RWPE2 (cell line): ENCODE measurements at regions not wholly inside any gene's neighbourhood (a gene's known extent, or its start where the extent isn't known, plus 50 kb on each side); places are given as distances from the start of the nearest gene placed in this dataset.

ENCODE experiments used
- ATAC-seq: fragments of 200-7000 bp; cut with Tn5 transposase; 3 replicates; pipeline ENCODE4 v1.9.1; 2021; ENCODE audit warnings: low read depth
- DNase-seq: peaks from one replicate; pipeline ENCODE4 v3.0.0-alpha.2; 2020; ENCODE audit warnings: low spot score
- H3K27ac ChIP-seq: fragments of 450-650 bp; 2 replicates; pipeline ENCODE4 v1.5.1; 2017; ENCODE audit warnings: mild to moderate bottlenecking; ENCODE audit not compliant: poor library complexity, severe bottlenecking
- H3K27me3 ChIP-seq: fragments of 250-450 bp; sonication (Bioruptor Pico); 2 replicates; pipeline ENCODE4 v1.5.1; 2021; ENCODE audit warnings: mild to moderate bottlenecking, moderate library complexity; ENCODE audit not compliant: insufficient read depth, poor library complexity, severe bottlenecking
- H3K36me3 ChIP-seq: fragments of 250-450 bp; sonication (Bioruptor Pico); 2 replicates; pipeline ENCODE4 v1.5.1; 2020; ENCODE audit warnings: low read depth, mild to moderate bottlenecking, moderate library complexity
- H3K4me1 ChIP-seq: fragments of 250-450 bp; sonication (Bioruptor Pico); 2 replicates; pipeline ENCODE4 v1.5.1; 2021; ENCODE audit warnings: mild to moderate bottlenecking, moderate library complexity; ENCODE audit not compliant: insufficient read depth, poor library complexity, severe bottlenecking
- H3K4me3 ChIP-seq: fragments of 250-450 bp; sonication (Bioruptor Pico); 2 replicates; pipeline ENCODE4 v1.5.1; 2021; ENCODE audit warnings: mild to moderate bottlenecking, moderate library complexity; ENCODE audit not compliant: severe bottlenecking
- H3K9me3 ChIP-seq: fragments of 250-450 bp; sonication (Bioruptor Pico); 2 replicates; pipeline ENCODE4 v1.5.1; 2021; ENCODE audit warnings: mild to moderate bottlenecking, moderate library complexity; ENCODE audit not compliant: severe bottlenecking
- TF ChIP-seq, protein P1 (sequence below): fragments of 450-650 bp; IDR thresholded peaks from one replicate; pipeline ENCODE4 v1.5.1; 2017; ENCODE audit warnings: mild to moderate bottlenecking, moderate library complexity; ENCODE audit not compliant: poor library complexity, severe bottlenecking

DNA sequence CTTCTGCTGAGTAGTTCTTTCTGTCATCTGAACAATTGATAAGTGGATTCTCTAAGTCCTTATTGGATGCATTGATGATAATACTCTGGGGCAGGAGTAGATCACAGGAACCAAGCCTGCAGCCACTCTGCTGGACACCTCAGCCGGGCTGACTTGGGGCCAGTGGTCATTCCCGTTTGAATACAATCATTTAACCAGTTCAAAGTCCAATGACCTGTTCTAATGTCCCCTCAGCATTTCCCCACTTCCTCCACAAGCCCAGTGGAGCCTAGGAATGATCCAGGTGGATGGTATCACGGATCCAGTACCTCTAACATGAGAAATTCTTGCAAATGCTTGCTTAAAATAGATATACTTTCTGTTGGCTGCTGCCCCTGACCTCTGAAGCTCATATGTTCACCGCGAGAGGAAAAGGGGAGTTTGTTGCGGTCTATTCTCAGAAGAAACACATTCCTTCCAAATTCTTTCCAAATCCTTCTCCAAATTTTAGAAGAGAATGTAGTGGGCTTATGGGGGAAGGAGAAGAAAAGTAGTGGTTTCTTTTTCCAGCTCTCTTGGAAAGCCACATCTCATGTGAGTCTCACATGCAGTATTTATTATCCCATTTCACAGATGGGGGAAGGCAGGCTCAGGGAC, 170.9 kb downstream of the INHBB start:
- no peaks in the 10 kb centered on the region for H3K9me3 ChIP-seq
- H3K4me1 ChIP-seq = no peaks in the 10 kb centered on the region
- no peaks in the 10 kb centered on the region for H3K27me3 ChIP-seq
- H3K4me3 ChIP-seq = no peak overlapping the region
- H3K27ac ChIP-seq = no peak overlapping the region
- ATAC-seq (no peak), DNase-seq (no peak)
- H3K36me3 ChIP-seq = no peaks in the 10 kb centered on the region
- TF ChIP-seq, protein P1, sequence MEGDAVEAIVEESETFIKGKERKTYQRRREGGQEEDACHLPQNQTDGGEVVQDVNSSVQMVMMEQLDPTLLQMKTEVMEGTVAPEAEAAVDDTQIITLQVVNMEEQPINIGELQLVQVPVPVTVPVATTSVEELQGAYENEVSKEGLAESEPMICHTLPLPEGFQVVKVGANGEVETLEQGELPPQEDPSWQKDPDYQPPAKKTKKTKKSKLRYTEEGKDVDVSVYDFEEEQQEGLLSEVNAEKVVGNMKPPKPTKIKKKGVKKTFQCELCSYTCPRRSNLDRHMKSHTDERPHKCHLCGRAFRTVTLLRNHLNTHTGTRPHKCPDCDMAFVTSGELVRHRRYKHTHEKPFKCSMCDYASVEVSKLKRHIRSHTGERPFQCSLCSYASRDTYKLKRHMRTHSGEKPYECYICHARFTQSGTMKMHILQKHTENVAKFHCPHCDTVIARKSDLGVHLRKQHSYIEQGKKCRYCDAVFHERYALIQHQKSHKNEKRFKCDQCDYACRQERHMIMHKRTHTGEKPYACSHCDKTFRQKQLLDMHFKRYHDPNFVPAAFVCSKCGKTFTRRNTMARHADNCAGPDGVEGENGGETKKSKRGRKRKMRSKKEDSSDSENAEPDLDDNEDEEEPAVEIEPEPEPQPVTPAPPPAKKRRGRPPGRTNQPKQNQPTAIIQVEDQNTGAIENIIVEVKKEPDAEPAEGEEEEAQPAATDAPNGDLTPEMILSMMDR = no peak

DNA sequence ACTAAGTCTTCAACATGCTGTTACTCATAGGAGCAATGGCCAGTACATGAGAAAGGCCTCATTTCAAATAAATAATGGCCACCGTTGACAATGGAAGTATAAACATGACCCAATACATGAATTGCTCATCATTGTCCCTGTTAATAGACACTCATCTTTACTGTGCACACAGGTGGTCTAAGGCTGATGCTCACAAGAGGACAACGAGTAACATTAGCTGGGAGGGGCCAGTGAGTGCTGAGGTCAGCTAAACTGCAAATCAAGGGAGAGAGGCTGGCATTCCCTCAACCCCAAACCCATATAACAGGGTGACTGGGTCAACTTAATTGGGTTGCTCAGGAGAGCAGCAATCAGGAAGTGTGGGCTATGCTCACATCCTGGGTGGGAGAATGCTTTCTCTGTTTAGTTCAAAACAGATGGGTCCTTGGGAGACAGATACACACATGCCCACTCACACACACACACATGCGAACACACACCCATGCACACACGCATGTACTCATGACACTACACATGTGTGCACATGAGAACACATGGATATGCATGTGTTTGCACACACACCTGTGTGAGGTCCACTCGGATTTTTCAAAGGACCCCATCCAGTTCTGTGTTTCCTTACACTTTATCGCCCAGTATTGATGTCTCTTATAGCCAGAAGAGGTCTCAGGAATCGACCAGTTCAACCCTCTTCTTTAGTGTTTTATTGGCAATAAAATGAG, 172.0 kb downstream of the INHBB start:
- ATAC-seq (no peak), DNase-seq (no peak)
- Histone ChIP-seq H3K9me3 (no peaks in the 10 kb centered on the region), H3K36me3 (no peaks in the 10 kb centered on the region), H3K27me3 (no peaks in the 10 kb centered on the region), H3K4me3 (no peak overlapping the region), H3K4me1 (no peaks in the 10 kb centered on the region), H3K27ac (no peak overlapping the region)
- TF ChIP-seq, protein P1 = no peak

DNA sequence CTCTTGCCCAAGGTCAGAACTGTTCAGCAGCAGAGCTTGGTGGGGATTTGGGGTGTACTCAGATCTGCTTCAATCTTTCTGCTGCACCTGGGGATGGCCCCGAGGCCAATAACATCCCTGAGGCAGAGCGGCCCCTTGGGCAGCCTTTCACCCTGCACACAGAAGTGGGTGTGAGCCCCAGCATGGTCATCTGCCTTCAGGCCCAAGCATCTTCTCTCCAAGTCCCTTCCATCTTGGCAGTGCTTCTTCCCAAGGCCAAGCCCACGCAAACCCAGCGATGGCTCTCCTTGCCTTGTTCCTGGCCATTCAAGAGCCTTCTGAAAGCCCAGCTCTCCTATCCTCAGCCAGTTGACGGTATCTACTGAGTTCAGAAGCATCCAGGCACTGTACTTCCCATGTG, 172.9 kb downstream of the INHBB start:
- H3K4me1 ChIP-seq = no peaks in the 10 kb centered on the region
- no peaks in the 10 kb centered on the region for H3K9me3 ChIP-seq
- H3K36me3 ChIP-seq = no peaks in the 10 kb centered on the region
- no peak overlapping the region for H3K27ac ChIP-seq
- ATAC-seq (no peak), DNase-seq (no peak)
- TF ChIP-seq, protein P1 = no peak
- no peak overlapping the region for H3K4me3 ChIP-seq
- H3K27me3 ChIP-seq = no peaks in the 10 kb centered on the region

DNA sequence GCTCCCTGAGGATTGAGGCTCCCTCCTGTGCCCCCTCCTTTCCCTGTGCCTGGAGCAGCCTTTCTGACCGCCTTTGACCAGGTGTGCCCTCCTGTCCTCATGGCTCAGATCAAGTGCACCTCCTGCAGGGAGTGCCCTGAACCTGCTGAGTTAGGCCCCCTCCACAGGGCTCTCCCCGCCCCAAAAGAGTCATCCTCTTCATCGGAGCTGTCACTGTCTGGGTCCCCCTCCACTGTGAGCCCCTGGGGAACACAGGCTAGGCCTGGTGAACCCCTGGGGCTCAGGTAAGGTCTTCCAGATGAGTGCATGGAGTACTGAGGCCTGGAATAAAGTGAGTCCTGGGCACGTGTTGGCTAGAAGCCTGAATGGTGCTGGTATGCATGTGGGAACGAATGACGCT, 173.5 kb downstream of the INHBB start:
- H3K4me1 ChIP-seq = no peaks in the 10 kb centered on the region
- no peak overlapping the region for H3K4me3 ChIP-seq
- no peaks in the 10 kb centered on the region for H3K9me3 ChIP-seq
- no peak overlapping the region for H3K27ac ChIP-seq
- ATAC-seq (no peak), DNase-seq (no peak)
- no peaks in the 10 kb centered on the region for H3K36me3 ChIP-seq
- H3K27me3 ChIP-seq = no peaks in the 10 kb centered on the region
- TF ChIP-seq, protein P1 = no peak

DNA sequence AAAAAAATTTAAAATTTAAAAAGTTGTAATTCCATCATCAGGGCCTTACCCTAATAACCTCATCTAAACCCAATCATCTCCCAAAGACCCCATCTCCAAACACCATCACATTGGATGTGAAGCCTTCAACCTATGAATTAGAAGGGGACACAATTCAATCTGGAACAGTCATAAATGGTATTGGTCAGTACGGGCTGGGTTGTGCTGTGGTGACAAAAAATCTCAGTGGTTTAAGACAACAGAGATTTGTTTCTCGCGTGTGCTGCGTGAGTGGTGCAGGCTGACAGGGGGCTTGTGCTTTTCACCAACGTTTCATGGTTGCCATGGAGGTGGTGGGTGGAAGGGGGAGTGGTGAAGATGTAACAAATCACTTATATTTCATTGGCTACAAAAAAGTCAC, 174.5 kb downstream of the INHBB start:
- TF ChIP-seq, protein P1 = no peak
- no peaks in the 10 kb centered on the region for H3K27me3 ChIP-seq
- no peak for ATAC-seq
- H3K4me1 ChIP-seq = no peaks in the 10 kb centered on the region
- DNase-seq = no peak
- H3K27ac ChIP-seq = no peak overlapping the region
- H3K36me3 ChIP-seq = no peaks in the 10 kb centered on the region
- H3K9me3 ChIP-seq = no peaks in the 10 kb centered on the region
- H3K4me3 ChIP-seq = no peak overlapping the region
